ENCODE measurements at regions not wholly inside any gene's neighbourhood (a gene's known extent, or its start where the extent isn't known, plus 50 kb on each side); places are given as distances from the start of the nearest gene placed in this dataset.
"Not testable (repeated sequence)": the region's sequence is repeated elsewhere in the genome, so short reads cannot be mapped to it uniquely, and the experiment has no call there.

- no peaks in the 10 kb centered on the region for H3K9me3 ChIP-seq
- no peaks in the 10 kb centered on the region for H3K36me3 ChIP-seq
- intact Hi-C loops (cut with DNase I), result no loop called here
- ATAC-seq (no peak), DNase-seq (no peak)
- no peaks in the 10 kb centered on the region for H3K27me3 ChIP-seq
- H3K4me3 ChIP-seq, result no peak overlapping the region
- no peak for TF ChIP-seq POLR2A (IDR thresholded peaks at IDR 0.05)
- TF ChIP-seq, protein P1, sequence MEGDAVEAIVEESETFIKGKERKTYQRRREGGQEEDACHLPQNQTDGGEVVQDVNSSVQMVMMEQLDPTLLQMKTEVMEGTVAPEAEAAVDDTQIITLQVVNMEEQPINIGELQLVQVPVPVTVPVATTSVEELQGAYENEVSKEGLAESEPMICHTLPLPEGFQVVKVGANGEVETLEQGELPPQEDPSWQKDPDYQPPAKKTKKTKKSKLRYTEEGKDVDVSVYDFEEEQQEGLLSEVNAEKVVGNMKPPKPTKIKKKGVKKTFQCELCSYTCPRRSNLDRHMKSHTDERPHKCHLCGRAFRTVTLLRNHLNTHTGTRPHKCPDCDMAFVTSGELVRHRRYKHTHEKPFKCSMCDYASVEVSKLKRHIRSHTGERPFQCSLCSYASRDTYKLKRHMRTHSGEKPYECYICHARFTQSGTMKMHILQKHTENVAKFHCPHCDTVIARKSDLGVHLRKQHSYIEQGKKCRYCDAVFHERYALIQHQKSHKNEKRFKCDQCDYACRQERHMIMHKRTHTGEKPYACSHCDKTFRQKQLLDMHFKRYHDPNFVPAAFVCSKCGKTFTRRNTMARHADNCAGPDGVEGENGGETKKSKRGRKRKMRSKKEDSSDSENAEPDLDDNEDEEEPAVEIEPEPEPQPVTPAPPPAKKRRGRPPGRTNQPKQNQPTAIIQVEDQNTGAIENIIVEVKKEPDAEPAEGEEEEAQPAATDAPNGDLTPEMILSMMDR (IDR thresholded peaks at IDR 0.05), result no peak
- 31% methylated on average over 2 of the region's 2 CpGs for WGBS (ENCODE audit: insufficient coverage, low coverage, low lambda C conversion rate, missing lambda C conversion rate)
- no peak overlapping the region for H3K27ac ChIP-seq
- no peaks in the 10 kb centered on the region for H3K4me1 ChIP-seq
Observed at GRCh38 chr17:22718689-22719088, 1026.4 kb downstream of the KCNJ18 start.

GRCh38 chr17:22741066-22741465 is 1048.7 kb downstream of the KCNJ18 start:
- H3K4me3 ChIP-seq; H3K36me3 ChIP-seq; H3K4me1 ChIP-seq; H3K27ac ChIP-seq; H3K27me3 ChIP-seq; ATAC-seq; DNase-seq; intact Hi-C loops (cut with DNase I): not testable (repeated sequence)
- no CpG with 5 or more reads among the region's 27 CpGs for WGBS (ENCODE audit: insufficient coverage, low coverage, low lambda C conversion rate, missing lambda C conversion rate)
- peaks cover 0 to 13% (median 0%) of the 10 kb centered on the region in 4 donors for H3K9me3 ChIP-seq

All from right lobe of liver (tissue), 6 donors.